ENCODE measurements at regions not wholly inside any gene's neighbourhood (a gene's known extent, or its start where the extent isn't known, plus 50 kb on each side); places are given as distances from the start of the nearest gene placed in this dataset.

GRCh38 chrX:22527302-22527701 is 254.6 kb downstream of the CBLL2 start:
- no peaks in the 10 kb centered on the region for H4K20me1 ChIP-seq (ENCODE audit: insufficient read depth, low read length)
- H3K36me3 Mint-ChIP-seq (ENCODE audit: low read depth, unreplicated experiment), result no peaks in the 10 kb centered on the region
- no peak overlapping the region for H3K4me3 ChIP-seq (ENCODE audit: insufficient read depth, low read depth, low read length)
- H3K4me2 ChIP-seq (ENCODE audit: low read length), result no peak overlapping the region
- no peaks in the 10 kb centered on the region for H3K9me3 ChIP-seq (ENCODE audit: insufficient read depth, low read depth, low read length)
- FAIRE-seq, result no peak
- H3K9ac ChIP-seq (ENCODE audit: low read length), result no peak overlapping the region
- H3K27me3 ChIP-seq (ENCODE audit: insufficient read depth, low read length), result no peaks in the 10 kb centered on the region
- H3K4me3 Mint-ChIP-seq (ENCODE audit: unreplicated experiment), result no peak overlapping the region
- no peaks in the 10 kb centered on the region for H3K27me3 Mint-ChIP-seq (ENCODE audit: low read depth, unreplicated experiment)
- no peaks in the 10 kb centered on the region for H3K9me3 Mint-ChIP-seq (ENCODE audit: unreplicated experiment)
- H3K4me1 ChIP-seq (ENCODE audit: insufficient read depth, low read length), result peaks cover 2% of the 10 kb centered on the region
- TF ChIP-seq CTCF (IDR thresholded peaks at IDR 0.05; ENCODE audit: insufficient read depth, low read depth, low read length), result no peak
- TF ChIP-seq EZH2 (IDR thresholded peaks at IDR 0.05; ENCODE audit: insufficient read depth, low read length), result no peak
- no peaks in the 10 kb centered on the region for H3K36me3 ChIP-seq (ENCODE audit: insufficient read depth, low read length)
- H3K79me2 ChIP-seq (ENCODE audit: insufficient read depth, low read length), result no peaks in the 10 kb centered on the region
- H3K27ac Mint-ChIP-seq (ENCODE audit: unreplicated experiment), result no peak overlapping the region
- H3K27ac ChIP-seq (ENCODE audit: low read depth, low read length), result no peak overlapping the region
- no peak overlapping the region for H2AFZ ChIP-seq (ENCODE audit: low read depth, low read length)
- DNase-seq (ENCODE audit: low read depth), result no peak
- H3K4me1 Mint-ChIP-seq (ENCODE audit: low read depth, unreplicated experiment), result peaks cover 5% of the 10 kb centered on the region

- DNase-seq (ENCODE audit: low read depth) (no peak), FAIRE-seq (peak; percentile 83)
- no peak overlapping the region for H3K27ac Mint-ChIP-seq (ENCODE audit: unreplicated experiment)
- no peak overlapping the region for H2AFZ ChIP-seq (ENCODE audit: low read depth, low read length)
- no peaks in the 10 kb centered on the region for H4K20me1 ChIP-seq (ENCODE audit: insufficient read depth, low read length)
- no peaks in the 10 kb centered on the region for H3K27me3 ChIP-seq (ENCODE audit: insufficient read depth, low read length)
- no peaks in the 10 kb centered on the region for H3K9me3 Mint-ChIP-seq (ENCODE audit: unreplicated experiment)
- no peak overlapping the region for H3K4me3 ChIP-seq (ENCODE audit: insufficient read depth, low read depth, low read length)
- H3K9me3 ChIP-seq (ENCODE audit: insufficient read depth, low read depth, low read length), result no peaks in the 10 kb centered on the region
- no peaks in the 10 kb centered on the region for H3K79me2 ChIP-seq (ENCODE audit: insufficient read depth, low read length)
- no peak overlapping the region for H3K9ac ChIP-seq (ENCODE audit: low read length)
- no peaks in the 10 kb centered on the region for H3K4me1 ChIP-seq (ENCODE audit: insufficient read depth, low read length)
- H3K27ac ChIP-seq (ENCODE audit: low read depth, low read length), result no peak overlapping the region
- no peaks in the 10 kb centered on the region for H3K36me3 Mint-ChIP-seq (ENCODE audit: low read depth, unreplicated experiment)
- H3K36me3 ChIP-seq (ENCODE audit: insufficient read depth, low read length), result no peaks in the 10 kb centered on the region
- TF ChIP-seq EZH2 (IDR thresholded peaks at IDR 0.05; ENCODE audit: insufficient read depth, low read length) (no peak), CTCF (IDR thresholded peaks at IDR 0.05; ENCODE audit: insufficient read depth, low read depth, low read length) (no peak)
- H3K4me2 ChIP-seq (ENCODE audit: low read length), result no peak overlapping the region
- H3K4me1 Mint-ChIP-seq (ENCODE audit: low read depth, unreplicated experiment), result peaks cover 15% of the 10 kb centered on the region
- no peaks in the 10 kb centered on the region for H3K27me3 Mint-ChIP-seq (ENCODE audit: low read depth, unreplicated experiment)
- H3K4me3 Mint-ChIP-seq (ENCODE audit: unreplicated experiment), result no peak overlapping the region
Observed at GRCh38 chrX:22533898-22534297, 261.2 kb downstream of the CBLL2 start.

- no peak overlapping the region for H3K27ac Mint-ChIP-seq (ENCODE audit: unreplicated experiment)
- DNase-seq (ENCODE audit: low read depth), result peak; percentile 86
- FAIRE-seq, result peak; percentile 100
Observed at GRCh38 chrX:22534643-22535042, 261.9 kb downstream of the CBLL2 start.

More at GRCh38 chrX:22534643-22535042, 261.9 kb downstream of the CBLL2 start:
- Histone ChIP-seq H3K27ac (ENCODE audit: low read depth, low read length) (no peak overlapping the region), H3K27me3 (ENCODE audit: insufficient read depth, low read length) (no peaks in the 10 kb centered on the region), H2AFZ (ENCODE audit: low read depth, low read length) (no peak overlapping the region), H3K4me2 (ENCODE audit: low read length) (no peak overlapping the region), H3K9me3 (ENCODE audit: insufficient read depth, low read depth, low read length) (no peaks in the 10 kb centered on the region), H3K36me3 (ENCODE audit: insufficient read depth, low read length) (no peaks in the 10 kb centered on the region), H4K20me1 (ENCODE audit: insufficient read depth, low read length) (no peaks in the 10 kb centered on the region), H3K9ac (ENCODE audit: low read length) (no peak overlapping the region), H3K4me3 (ENCODE audit: insufficient read depth, low read depth, low read length) (no peak overlapping the region), H3K79me2 (ENCODE audit: insufficient read depth, low read length) (no peaks in the 10 kb centered on the region), H3K4me1 (ENCODE audit: insufficient read depth, low read length) (no peaks in the 10 kb centered on the region)
- no peaks in the 10 kb centered on the region for H3K36me3 Mint-ChIP-seq (ENCODE audit: low read depth, unreplicated experiment)
- H3K9me3 Mint-ChIP-seq (ENCODE audit: unreplicated experiment), result no peaks in the 10 kb centered on the region
- H3K27me3 Mint-ChIP-seq (ENCODE audit: low read depth, unreplicated experiment), result no peaks in the 10 kb centered on the region
- TF ChIP-seq CTCF (IDR thresholded peaks at IDR 0.05; ENCODE audit: insufficient read depth, low read depth, low read length), result no peak
- TF ChIP-seq EZH2 (IDR thresholded peaks at IDR 0.05; ENCODE audit: insufficient read depth, low read length), result no peak
- peaks cover 16% of the 10 kb centered on the region for H3K4me1 Mint-ChIP-seq (ENCODE audit: low read depth, unreplicated experiment)
- H3K4me3 Mint-ChIP-seq (ENCODE audit: unreplicated experiment), result no peak overlapping the region

Data from astrocyte (in vitro differentiated cells and primary cell).